ENCODE measurements at regions not wholly inside any gene's neighbourhood (a gene's known extent, or its start where the extent isn't known, plus 50 kb on each side); places are given as distances from the start of the nearest gene placed in this dataset.

GRCh38 chr1:22245100-22245650 is 102.3 kb upstream of the WNT4 start:
- Histone ChIP-seq H3K27me3 (replicated peaks; ENCODE audit: insufficient read depth) (no peaks in the 10 kb centered on the region), H3K4me1 (ENCODE audit: control insufficient read depth in 1 of 2, low read depth in 2 of 2) (no peaks in the 10 kb centered on the region), H3K36me3 (no peaks in the 10 kb centered on the region), H3K4me3 (no peak overlapping the region), H3K27ac (no peak overlapping the region), H3K9me3 (no peaks in the 10 kb centered on the region)
- TF ChIP-seq CTCF (IDR thresholded peaks at IDR 0.05), result no peak
- ATAC-seq (ENCODE audit: insufficient number of reproducible peaks, low FRiP score, low read depth) (no peak), DNase-seq (ENCODE audit: low spot score) (no peak)

- H3K36me3 ChIP-seq, result no peaks in the 10 kb centered on the region
- no peaks in the 10 kb centered on the region for H3K4me1 ChIP-seq (ENCODE audit: control insufficient read depth in 1 of 2, low read depth in 2 of 2)
- H3K27ac ChIP-seq, result no peak overlapping the region
- H3K4me3 ChIP-seq, result no peak overlapping the region
- DNase-seq (ENCODE audit: low spot score), result no peak
- ATAC-seq (ENCODE audit: insufficient number of reproducible peaks, low FRiP score, low read depth), result no peak
- H3K9me3 ChIP-seq, result no peaks in the 10 kb centered on the region
- H3K27me3 ChIP-seq (replicated peaks; ENCODE audit: insufficient read depth), result no peaks in the 10 kb centered on the region
- TF ChIP-seq CTCF (IDR thresholded peaks at IDR 0.05), result no peak
Observed at GRCh38 chr1:22245726-22246125, 102.8 kb upstream of the WNT4 start.

DNA sequence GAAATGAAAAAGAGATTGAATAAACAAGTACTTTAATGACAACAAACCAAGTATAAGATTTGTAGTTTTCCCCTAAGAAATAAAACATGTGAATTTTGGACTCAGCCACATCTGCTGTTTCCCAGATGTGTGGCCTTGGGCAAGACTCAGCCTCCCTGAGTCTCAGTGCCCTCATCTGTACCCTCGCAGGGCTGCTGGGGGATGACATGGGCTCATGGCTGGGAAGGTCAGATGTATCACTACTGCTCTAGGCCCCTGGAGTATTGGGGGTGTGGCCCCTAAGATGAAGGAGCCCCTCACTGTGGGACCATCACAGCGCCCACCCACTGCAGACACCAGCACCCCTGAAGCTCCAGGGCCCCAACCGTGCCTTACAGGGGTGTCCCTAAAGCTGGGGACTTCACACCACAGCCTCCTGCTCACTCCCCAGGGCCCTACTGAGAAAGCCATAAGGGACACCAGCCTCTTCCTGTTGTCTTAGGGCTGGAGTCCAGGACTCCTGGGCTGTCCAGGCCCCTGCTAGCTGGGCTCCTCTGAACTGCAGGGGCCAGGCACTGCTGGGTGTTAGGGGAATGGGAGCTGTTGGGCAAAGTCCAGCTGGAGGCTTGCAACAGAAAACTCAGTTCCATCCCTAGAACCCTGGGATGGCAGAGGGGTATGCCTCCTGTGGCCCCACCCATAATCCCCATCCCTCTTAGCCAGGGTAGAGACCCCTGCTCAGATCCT is 104.0 kb upstream of the WNT4 start:
- Histone ChIP-seq H3K27me3 (replicated peaks; ENCODE audit: insufficient read depth) (no peaks in the 10 kb centered on the region), H3K27ac (no peak overlapping the region), H3K36me3 (no peaks in the 10 kb centered on the region), H3K4me1 (ENCODE audit: control insufficient read depth in 1 of 2, low read depth in 2 of 2) (no peaks in the 10 kb centered on the region), H3K9me3 (no peaks in the 10 kb centered on the region), H3K4me3 (no peak overlapping the region)
- no peak for ATAC-seq (ENCODE audit: insufficient number of reproducible peaks, low FRiP score, low read depth)
- TF ChIP-seq CTCF (IDR thresholded peaks at IDR 0.05), result no peak
- no peak for DNase-seq (ENCODE audit: low spot score)

GRCh38 chr1:22247527-22248245 is 104.8 kb upstream of the WNT4 start:
- Histone ChIP-seq H3K36me3 (no peaks in the 10 kb centered on the region), H3K27me3 (replicated peaks; ENCODE audit: insufficient read depth) (no peaks in the 10 kb centered on the region), H3K27ac (no peak overlapping the region), H3K9me3 (no peaks in the 10 kb centered on the region), H3K4me1 (ENCODE audit: control insufficient read depth in 1 of 2, low read depth in 2 of 2) (no peaks in the 10 kb centered on the region), H3K4me3 (no peak overlapping the region)
- DNase-seq (ENCODE audit: low spot score) (no peak), ATAC-seq (ENCODE audit: insufficient number of reproducible peaks, low FRiP score, low read depth) (no peak)
- no peak for TF ChIP-seq CTCF (IDR thresholded peaks at IDR 0.05)

DNA sequence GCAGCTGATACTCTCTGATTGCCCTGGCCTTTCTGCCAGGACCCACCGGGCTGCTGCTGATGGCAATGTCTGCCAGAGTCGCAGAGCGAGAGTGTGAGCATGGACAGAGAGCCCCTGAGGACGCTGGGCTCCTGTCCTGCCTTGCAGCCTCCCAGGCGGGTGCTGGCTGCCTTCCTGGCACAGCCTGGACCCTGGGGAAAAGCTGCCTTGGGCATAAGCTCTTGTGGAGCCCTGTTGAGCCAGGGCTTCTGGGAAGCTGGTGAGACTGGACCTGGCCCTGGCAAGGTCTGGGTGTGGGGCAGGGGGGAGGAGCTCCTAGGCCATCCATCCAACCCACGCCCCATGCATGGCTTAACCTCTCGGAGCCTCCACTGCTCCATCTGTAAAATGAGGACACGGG is 105.8 kb upstream of the WNT4 start:
- no peaks in the 10 kb centered on the region for H3K4me1 ChIP-seq (ENCODE audit: control insufficient read depth in 1 of 2, low read depth in 2 of 2)
- ATAC-seq (ENCODE audit: insufficient number of reproducible peaks, low FRiP score, low read depth), result no peak
- no peaks in the 10 kb centered on the region for H3K27me3 ChIP-seq (replicated peaks; ENCODE audit: insufficient read depth)
- no peak overlapping the region for H3K4me3 ChIP-seq
- no peak for TF ChIP-seq CTCF (IDR thresholded peaks at IDR 0.05)
- H3K9me3 ChIP-seq, result no peaks in the 10 kb centered on the region
- no peak for DNase-seq (ENCODE audit: low spot score)
- no peak overlapping the region for H3K27ac ChIP-seq
- H3K36me3 ChIP-seq, result no peaks in the 10 kb centered on the region

Data from thoracic aorta (tissue), 2 donors.